GM23248 (cell line): ENCODE measurements at regions not wholly inside any gene's neighbourhood (a gene's known extent, or its start where the extent isn't known, plus 50 kb on each side); places are given as distances from the start of the nearest gene placed in this dataset.

Experiments
- DNase-seq: peaks from one replicate; pipeline ENCODE4 v3.0.0-alpha.2; 2015
- H2AFZ ChIP-seq: fragments of 200-600 bp; sonication (generic); 2 replicates; pipeline ENCODE4 v1.6.1; 2016; ENCODE audit warnings: antibody characterized with exemption
- H3F3A ChIP-seq: fragments of 200-600 bp; sonication (generic); 2 replicates; pipeline ENCODE4 v1.6.1; 2016; ENCODE audit warnings: mild to moderate bottlenecking, antibody characterized with exemption, mixed run types; ENCODE audit not compliant: insufficient read depth
- H3K27ac ChIP-seq: fragments of 200-600 bp; sonication (generic); 2 replicates; pipeline ENCODE4 v1.5.1; 2016; ENCODE audit warnings: mild to moderate bottlenecking
- H3K27me3 ChIP-seq: fragments of 200-600 bp; sonication (generic); replicated peaks from 2 replicates; pipeline ENCODE4 v1.6.1; 2016; ENCODE audit warnings: mild to moderate bottlenecking; ENCODE audit not compliant: insufficient read depth
- H3K36me3 ChIP-seq: fragments of 200-600 bp; sonication (generic); 2 replicates; pipeline ENCODE4 v1.6.1; 2016; ENCODE audit warnings: low read depth, mild to moderate bottlenecking
- H3K4me1 ChIP-seq: fragments of 200-600 bp; sonication (generic); 2 replicates; pipeline ENCODE4 v1.6.1; 2016; ENCODE audit warnings: mild to moderate bottlenecking; ENCODE audit not compliant: insufficient read depth
- H3K4me2 ChIP-seq: fragments of 200-600 bp; sonication (generic); one replicate; pipeline ENCODE4 v1.6.1; 2016; ENCODE audit warnings: mild to moderate bottlenecking; ENCODE audit not compliant: unreplicated experiment
- H3K4me3 ChIP-seq: fragments of 200-600 bp; sonication (generic); 2 replicates; pipeline ENCODE4 v1.5.1; 2016; ENCODE audit warnings: mild to moderate bottlenecking
- H3K79me2 ChIP-seq: fragments of 200-600 bp; sonication (generic); 2 replicates; pipeline ENCODE4 v1.6.1; 2016; ENCODE audit warnings: mild to moderate bottlenecking; ENCODE audit not compliant: insufficient read depth
- H3K9ac ChIP-seq: fragments of 200-600 bp; sonication (generic); 2 replicates; pipeline ENCODE4 v1.6.1; 2016; ENCODE audit warnings: mild to moderate bottlenecking
- H3K9me2 ChIP-seq: fragments of 200-600 bp; sonication (generic); 2 replicates; pipeline ENCODE4 v1.6.1; 2016; ENCODE audit warnings: mixed run types, mild to moderate bottlenecking, moderate library complexity; ENCODE audit not compliant: insufficient read depth
- H3K9me3 ChIP-seq: fragments of 200-600 bp; sonication (generic); one replicate; pipeline ENCODE4 v1.6.1; 2017; ENCODE audit warnings: low read depth
- H4K20me1 ChIP-seq: fragments of 200-600 bp; sonication (generic); 2 replicates; pipeline ENCODE4 v1.6.0; 2016; ENCODE audit not compliant: insufficient read depth
- EZH2 ChIP-seq: fragments of 200-600 bp; sonication (generic); IDR thresholded peaks from 2 replicates; pipeline ENCODE4 v1.6.1; 2018; ENCODE audit warnings: antibody characterized with exemption, mild to moderate bottlenecking; ENCODE audit not compliant: insufficient read depth, poor library complexity, severe bottlenecking
- EZH2phosphoT487 ChIP-seq: fragments of 200-600 bp; sonication (generic); IDR thresholded peaks from 2 replicates; pipeline ENCODE4 v1.6.1; 2018; ENCODE audit warnings: antibody characterized with exemption, moderate library complexity, mild to moderate bottlenecking, low read depth; ENCODE audit not compliant: insufficient read depth
- WGBS, 2 experiments: methylation state at CpG; one replicate each; pipeline ENCODE4 v1.1.6; 2015 to 2017; ENCODE audit warnings: low lambda C conversion rate in 2 of 2, low coverage in 1 of 2; ENCODE audit errors: missing lambda C conversion rate in 2 of 2; 5-methylcytosine and 5-hydroxymethylcytosine counted together
- in situ Hi-C: fragments of 300-500 bp; cut with MboI; formaldehyde crosslinking; loops from 2 replicates; pipeline ENCODE4 v1.15.0; 2020

- H3K27me3 ChIP-seq: no peaks in the 10 kb centered on the region
- H3K4me3 ChIP-seq: no peak overlapping the region
- in situ Hi-C loops: no loop called here
- H3K9me3 ChIP-seq: no peaks in the 10 kb centered on the region
- H3K79me2 ChIP-seq: no peaks in the 10 kb centered on the region
- H3K9ac ChIP-seq: no peak overlapping the region
- H3K9me2 ChIP-seq: no peaks in the 10 kb centered on the region
- no peak overlapping the region for H2AFZ ChIP-seq
- no peak overlapping the region for H3K27ac ChIP-seq
- DNase-seq: no peak
- H3K4me2 ChIP-seq: no peak overlapping the region
- 25 to 26% methylated on average over 3 of the region's 3 CpGs for WGBS, 2 experiments
- H3F3A ChIP-seq: no peaks in the 10 kb centered on the region
- H4K20me1 ChIP-seq: no peaks in the 10 kb centered on the region
- no peaks in the 10 kb centered on the region for H3K36me3 ChIP-seq
- H3K4me1 ChIP-seq: no peaks in the 10 kb centered on the region
- TF ChIP-seq EZH2phosphoT487: no peak
- no peak for TF ChIP-seq EZH2
These were observed 205.9 kb downstream of the CTH start for GRCh38 chr1:70616946-70617345.

- Histone ChIP-seq H3K27me3 (no peaks in the 10 kb centered on the region), H3K9ac (no peak overlapping the region), H3K4me1 (no peaks in the 10 kb centered on the region), H3K4me3 (no peak overlapping the region), H3K27ac (no peak overlapping the region), H3K9me2 (no peaks in the 10 kb centered on the region), H3K79me2 (no peaks in the 10 kb centered on the region), H3K4me2 (no peak overlapping the region), H3K36me3 (no peaks in the 10 kb centered on the region), H2AFZ (no peak overlapping the region), H3F3A (no peaks in the 10 kb centered on the region), H4K20me1 (no peaks in the 10 kb centered on the region), H3K9me3 (no peaks in the 10 kb centered on the region)
- DNase-seq: no peak
- 38 to 45% methylated on average over 2 of the region's 2 CpGs for WGBS, 2 experiments
- no peak for TF ChIP-seq EZH2phosphoT487
- TF ChIP-seq EZH2: no peak
- in situ Hi-C loops: no loop called here
These were observed 206.7 kb downstream of the CTH start for GRCh38 chr1:70617728-70618127.

- Histone ChIP-seq H3K4me1 (no peaks in the 10 kb centered on the region), H4K20me1 (no peaks in the 10 kb centered on the region), H3K36me3 (no peaks in the 10 kb centered on the region), H2AFZ (no peak overlapping the region), H3K79me2 (no peaks in the 10 kb centered on the region), H3K27me3 (no peaks in the 10 kb centered on the region), H3K4me3 (no peak overlapping the region), H3K9me2 (no peaks in the 10 kb centered on the region), H3K9me3 (no peaks in the 10 kb centered on the region), H3F3A (no peaks in the 10 kb centered on the region), H3K4me2 (no peak overlapping the region), H3K27ac (no peak overlapping the region), H3K9ac (no peak overlapping the region)
- no peak for TF ChIP-seq EZH2phosphoT487
- TF ChIP-seq EZH2: no peak
- in situ Hi-C loops: no loop called here
- DNase-seq: peak; percentile 1
- WGBS, 2 experiments: 29 to 33% methylated on average over 4 of the region's 4 CpGs
These were observed 216.8 kb downstream of the CTH start for GRCh38 chr1:70627910-70628309.

- Histone ChIP-seq H3K4me3 (no peak overlapping the region), H3K79me2 (no peaks in the 10 kb centered on the region), H3K9me3 (no peaks in the 10 kb centered on the region), H3F3A (no peaks in the 10 kb centered on the region), H3K27me3 (no peaks in the 10 kb centered on the region), H3K9me2 (no peaks in the 10 kb centered on the region), H2AFZ (no peak overlapping the region), H4K20me1 (no peaks in the 10 kb centered on the region), H3K27ac (no peak overlapping the region), H3K36me3 (no peaks in the 10 kb centered on the region), H3K9ac (no peak overlapping the region), H3K4me2 (no peak overlapping the region), H3K4me1 (no peaks in the 10 kb centered on the region)
- 42 to 45% methylated on average over 5 of the region's 5 CpGs for WGBS, 2 experiments
- in situ Hi-C loops: no loop called here
- DNase-seq: no peak
- TF ChIP-seq EZH2phosphoT487 (no peak), EZH2 (no peak)
These were observed 217.9 kb downstream of the CTH start for GRCh38 chr1:70628973-70629372.

- DNase-seq: no peak
- Histone ChIP-seq H3K4me3 (no peak overlapping the region), H4K20me1 (no peaks in the 10 kb centered on the region), H3K9me3 (no peaks in the 10 kb centered on the region), H3K79me2 (no peaks in the 10 kb centered on the region), H3K36me3 (no peaks in the 10 kb centered on the region), H3K9me2 (no peaks in the 10 kb centered on the region), H3K27ac (no peak overlapping the region), H3F3A (no peaks in the 10 kb centered on the region), H3K9ac (no peak overlapping the region), H3K4me1 (no peaks in the 10 kb centered on the region), H3K27me3 (no peaks in the 10 kb centered on the region), H2AFZ (no peak overlapping the region), H3K4me2 (no peak overlapping the region)
- in situ Hi-C loops: no loop called here
- 6 to 21% methylated on average over 1 of the region's 1 CpG for WGBS, 2 experiments
- TF ChIP-seq EZH2 (no peak), EZH2phosphoT487 (no peak)
These were observed 221.9 kb downstream of the CTH start for GRCh38 chr1:70633004-70633403.
